H1 (cell line): ENCODE measurements at regions not wholly inside any gene's neighbourhood (a gene's known extent, or its start where the extent isn't known, plus 50 kb on each side); places are given as distances from the start of the nearest gene placed in this dataset.

Experiments
- CHD1 ChIP-seq: IDR thresholded peaks from 2 replicates; pipeline ENCODE4 v1.6.1; 2012; ENCODE audit warnings: low read depth, low read length, improper control_type of control experiment
- CREB1 ChIP-seq: IDR thresholded peaks from 2 replicates; pipeline ENCODE4 v1.6.1; 2012; ENCODE audit warnings: inconsistent platforms
- TF ChIP-seq, protein P1 (sequence below), 3 experiments: IDR thresholded peaks; 1 replicate in 2 of 3; 2 replicates in 1 of 3; pipeline versions ENCODE4 v1.5.1 to v1.6.1; 2011; ENCODE audit warnings: low read length in 3 of 3, mild to moderate bottlenecking in 3 of 3, inconsistent platforms in 2 of 3, low read depth in 1 of 3, moderate library complexity in 1 of 3; ENCODE audit not compliant: insufficient read depth in 1 of 3; ENCODE audit errors: control extremely low read depth in 1 of 3
- TF ChIP-seq, protein P2 (sequence below): IDR thresholded peaks from 2 replicates; pipeline ENCODE4 v1.6.1; 2011; ENCODE audit warnings: low read depth, mild to moderate bottlenecking, low read length; ENCODE audit not compliant: insufficient read depth

GRCh38 chr7:33722383-33723101, 182.8 kb upstream of the BMPER start:
- TF ChIP-seq, protein P1, sequence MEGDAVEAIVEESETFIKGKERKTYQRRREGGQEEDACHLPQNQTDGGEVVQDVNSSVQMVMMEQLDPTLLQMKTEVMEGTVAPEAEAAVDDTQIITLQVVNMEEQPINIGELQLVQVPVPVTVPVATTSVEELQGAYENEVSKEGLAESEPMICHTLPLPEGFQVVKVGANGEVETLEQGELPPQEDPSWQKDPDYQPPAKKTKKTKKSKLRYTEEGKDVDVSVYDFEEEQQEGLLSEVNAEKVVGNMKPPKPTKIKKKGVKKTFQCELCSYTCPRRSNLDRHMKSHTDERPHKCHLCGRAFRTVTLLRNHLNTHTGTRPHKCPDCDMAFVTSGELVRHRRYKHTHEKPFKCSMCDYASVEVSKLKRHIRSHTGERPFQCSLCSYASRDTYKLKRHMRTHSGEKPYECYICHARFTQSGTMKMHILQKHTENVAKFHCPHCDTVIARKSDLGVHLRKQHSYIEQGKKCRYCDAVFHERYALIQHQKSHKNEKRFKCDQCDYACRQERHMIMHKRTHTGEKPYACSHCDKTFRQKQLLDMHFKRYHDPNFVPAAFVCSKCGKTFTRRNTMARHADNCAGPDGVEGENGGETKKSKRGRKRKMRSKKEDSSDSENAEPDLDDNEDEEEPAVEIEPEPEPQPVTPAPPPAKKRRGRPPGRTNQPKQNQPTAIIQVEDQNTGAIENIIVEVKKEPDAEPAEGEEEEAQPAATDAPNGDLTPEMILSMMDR (IDR thresholded peaks at IDR 0.05; ENCODE audit: control extremely low read depth in 1 of 3, insufficient read depth in 1 of 3, low read depth in 1 of 3, low read length in 3 of 3): no peak
- TF ChIP-seq CREB1 (no peak), CHD1 (no peak)
- TF ChIP-seq, protein P2, sequence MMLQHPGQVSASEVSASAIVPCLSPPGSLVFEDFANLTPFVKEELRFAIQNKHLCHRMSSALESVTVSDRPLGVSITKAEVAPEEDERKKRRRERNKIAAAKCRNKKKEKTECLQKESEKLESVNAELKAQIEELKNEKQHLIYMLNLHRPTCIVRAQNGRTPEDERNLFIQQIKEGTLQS: no peak
